DOHH2 (cell line): ENCODE measurements at regions not wholly inside any gene's neighbourhood (a gene's known extent, or its start where the extent isn't known, plus 50 kb on each side); places are given as distances from the start of the nearest gene placed in this dataset.

Experiments
- H3F3A ChIP-seq: fragments of 200-600 bp; sonication (generic), shearing (Covaris generic); 2 replicates; pipeline ENCODE4 v1.6.0; 2016; ENCODE audit warnings: antibody characterized with exemption, mild to moderate bottlenecking; ENCODE audit not compliant: control insufficient read depth, insufficient read depth
- H3K27ac ChIP-seq: fragments of 200-600 bp; sonication (generic); 2 replicates; pipeline ENCODE4 v1.5.1; 2014; ENCODE audit warnings: low read depth, mild to moderate bottlenecking, low read length, moderate library complexity
- H3K27me3 ChIP-seq: fragments of 200-600 bp; sonication (generic); 2 replicates; pipeline ENCODE4 v1.6.1; 2014; ENCODE audit warnings: mild to moderate bottlenecking, low read length, mixed read lengths; ENCODE audit not compliant: control insufficient read depth
- H3K36me3 ChIP-seq: fragments of 200-600 bp; sonication (generic); 2 replicates; pipeline ENCODE4 v1.6.1; 2014; ENCODE audit warnings: mild to moderate bottlenecking, low read length, moderate library complexity, mixed read lengths; ENCODE audit not compliant: control insufficient read depth
- H3K4me1 ChIP-seq: fragments of 200-600 bp; sonication (generic); 2 replicates; pipeline ENCODE4 v1.6.1; 2014; ENCODE audit warnings: mild to moderate bottlenecking, low read length, mixed read lengths; ENCODE audit not compliant: control insufficient read depth
- H3K4me2 ChIP-seq: fragments of 200-600 bp; sonication (generic); 2 replicates; pipeline ENCODE4 v1.6.0; 2014; ENCODE audit warnings: mild to moderate bottlenecking, low read length, moderate library complexity
- H3K4me3 ChIP-seq: fragments of 200-600 bp; sonication (generic); 2 replicates; pipeline ENCODE4 v1.5.1; 2014; ENCODE audit warnings: mild to moderate bottlenecking, low read length, mixed read lengths
- H3K79me2 ChIP-seq: fragments of 200-600 bp; sonication (generic); 2 replicates; pipeline ENCODE4 v1.6.1; 2014; ENCODE audit warnings: mild to moderate bottlenecking, low read length, mixed read lengths; ENCODE audit not compliant: control insufficient read depth
- H3K9me2 ChIP-seq: fragments of 200-600 bp; sonication (generic); replicated peaks from 2 replicates; pipeline ENCODE4 v1.6.1; 2014; ENCODE audit warnings: mild to moderate bottlenecking, low read length, mixed read lengths; ENCODE audit not compliant: control insufficient read depth
- H3K9me3 ChIP-seq: fragments of 200-600 bp; sonication (generic); 2 replicates; pipeline ENCODE4 v1.6.1; 2014; ENCODE audit warnings: antibody characterized with exemption, low read length, mixed read lengths; ENCODE audit not compliant: control insufficient read depth, insufficient read depth
- H4K20me1 ChIP-seq: fragments of 200-600 bp; sonication (generic); 2 replicates; pipeline ENCODE4 v1.6.0; 2014; ENCODE audit warnings: low read depth, mild to moderate bottlenecking, antibody characterized with exemption, low read length, moderate library complexity; ENCODE audit not compliant: control insufficient read depth, insufficient read depth
- CTCF ChIP-seq: fragments of 200-600 bp; sonication (generic); IDR thresholded peaks from one replicate; pipeline ENCODE4 v1.5.1; 2014; ENCODE audit warnings: antibody characterized with exemption, mild to moderate bottlenecking, low read depth, low read length; ENCODE audit not compliant: poor library complexity, severe bottlenecking
- EZH2phosphoT487 ChIP-seq: fragments of 200-600 bp; sonication (generic); IDR thresholded peaks from 2 replicates; pipeline ENCODE4 v1.6.1; 2017; ENCODE audit warnings: borderline replicate concordance, mild to moderate bottlenecking, antibody characterized with exemption, low read length, moderate library complexity, mixed read lengths

GRCh38 chr15:75142499-75142898 is 59.2 kb upstream of the C15orf39 start:
- H4K20me1 ChIP-seq = no peaks in the 10 kb centered on the region
- H3K4me1 ChIP-seq = no peaks in the 10 kb centered on the region
- H3K27ac ChIP-seq = no peak overlapping the region
- no peaks in the 10 kb centered on the region for H3K36me3 ChIP-seq
- H3K9me3 ChIP-seq = peaks cover 44% of the 10 kb centered on the region
- H3K4me3 ChIP-seq = no peak overlapping the region
- no peaks in the 10 kb centered on the region for H3K9me2 ChIP-seq
- no peak overlapping the region for H3K4me2 ChIP-seq
- H3K79me2 ChIP-seq = no peaks in the 10 kb centered on the region
- no peaks in the 10 kb centered on the region for H3K27me3 ChIP-seq
- no peaks in the 10 kb centered on the region for H3F3A ChIP-seq
- TF ChIP-seq CTCF = no peak
- no peak for TF ChIP-seq EZH2phosphoT487

GRCh38 chr15:75143738-75144334 is 57.8 kb upstream of the C15orf39 start:
- H3K9me3 ChIP-seq = peaks cover 44% of the 10 kb centered on the region
- no peak overlapping the region for H3K27ac ChIP-seq
- H4K20me1 ChIP-seq = no peaks in the 10 kb centered on the region
- H3K79me2 ChIP-seq = no peaks in the 10 kb centered on the region
- H3K27me3 ChIP-seq = no peaks in the 10 kb centered on the region
- no peaks in the 10 kb centered on the region for H3K4me1 ChIP-seq
- H3K9me2 ChIP-seq = no peaks in the 10 kb centered on the region
- no peak overlapping the region for H3K4me2 ChIP-seq
- no peak overlapping the region for H3K4me3 ChIP-seq
- no peaks in the 10 kb centered on the region for H3F3A ChIP-seq
- H3K36me3 ChIP-seq = no peaks in the 10 kb centered on the region
- TF ChIP-seq EZH2phosphoT487 (no peak), CTCF (no peak)

GRCh38 chr15:75145027-75145841 is 56.4 kb upstream of the C15orf39 start:
- Histone ChIP-seq H3K27me3 (peaks cover under 1% of the 10 kb centered on the region; the same call in 1 of the 2 replicates), H3K79me2 (no peaks in the 10 kb centered on the region), H3K4me2 (no peak overlapping the region), H3K27ac (no peak overlapping the region), H3K4me1 (no peaks in the 10 kb centered on the region), H3K9me2 (no peaks in the 10 kb centered on the region), H3K36me3 (no peaks in the 10 kb centered on the region), H3K4me3 (no peak overlapping the region), H3K9me3 (peaks cover 44% of the 10 kb centered on the region), H3F3A (no peaks in the 10 kb centered on the region), H4K20me1 (no peaks in the 10 kb centered on the region)
- TF ChIP-seq CTCF = no peak
- TF ChIP-seq EZH2phosphoT487 = no peak
